ENCODE measurements at regions not wholly inside any gene's neighbourhood (a gene's known extent, or its start where the extent isn't known, plus 50 kb on each side); places are given as distances from the start of the nearest gene placed in this dataset.

GRCh38 chr1:34532113-34532512 is 222.7 kb upstream of the GJB5 start:
- TF ChIP-seq INSM2 (tag by site-specific recombination; IDR thresholded peaks at IDR 0.05) (no peak), ZNF324 (tag by site-specific recombination; IDR thresholded peaks at IDR 0.05) (no peak), ZNF561 (tag by site-specific recombination; IDR thresholded peaks at IDR 0.05; ENCODE audit: borderline replicate concordance) (no peak), ZXDB (tag by site-specific recombination; IDR thresholded peaks at IDR 0.05) (no peak), ZBTB44 (tag by site-specific recombination; IDR thresholded peaks at IDR 0.05) (no peak), ZNF133 (tag by site-specific recombination; IDR thresholded peaks at IDR 0.05) (no peak), ZNF112 (tag by site-specific recombination; IDR thresholded peaks at IDR 0.05) (no peak), ZNF16 (tag by site-specific recombination; IDR thresholded peaks at IDR 0.05; ENCODE audit: low read depth) (no peak), ZNF549 (tag by site-specific recombination; IDR thresholded peaks at IDR 0.05) (no peak), ELK4 (IDR thresholded peaks at IDR 0.05; ENCODE audit: borderline replicate concordance, low read depth, low read length) (no peak)
- POLR2A ChIA-PET, result no interaction called here
- CTCF ChIA-PET, result no interaction called here

GRCh38 chr1:34538481-34538880 is 216.4 kb upstream of the GJB5 start:
- Histone ChIP-seq H3K9me3 (ENCODE audit: control insufficient read depth, insufficient read depth, low read depth, low read length) (no peaks in the 10 kb centered on the region), H3K4me1 (ENCODE audit: control insufficient read depth, insufficient read depth, low read length) (no peaks in the 10 kb centered on the region), H3K4me3 (ENCODE audit: low read depth, low read length) (no peak overlapping the region), H3K36me3 (ENCODE audit: control insufficient read depth in 2 of 2, insufficient read depth in 1 of 2, low read length in 2 of 2) (no peaks in the 10 kb centered on the region), H3K27ac (ENCODE audit: extremely low read depth, low read depth, low read length) (no peak overlapping the region)
- ChIA-PET POLR2A (no interaction called here), CTCF (interaction anchor here (0.7 to 1.4 kb wide), 2 partner anchors 76 to 855 kb away, joined by 3 read pairs; no protein-coding TSS in a partner anchor)
- no peak for TF ChIP-seq ZNF174 (tag by site-specific recombination; IDR thresholded peaks at IDR 0.05)
- TF ChIP-seq ZNF26 (tag by site-specific recombination; IDR thresholded peaks at IDR 0.05), result no peak
- TF ChIP-seq ZNF776 (tag by site-specific recombination; IDR thresholded peaks at IDR 0.05; ENCODE audit: borderline replicate concordance), result no peak
- TF ChIP-seq ZNF707 (tag by site-specific recombination; IDR thresholded peaks at IDR 0.05), result no peak
- no peak for TF ChIP-seq ZFHX2 (tag by site-specific recombination; conservative IDR thresholded peaks at IDR 0.05)
- no peak for TF ChIP-seq ZNF549 (tag by site-specific recombination; IDR thresholded peaks at IDR 0.05)
- no peak for TF ChIP-seq TRIM28 (IDR thresholded peaks at IDR 0.05; ENCODE audit: borderline replicate concordance, low read length)
- no peak for TF ChIP-seq ZNF513 (tag by site-specific recombination; IDR thresholded peaks at IDR 0.05)
- no peak for TF ChIP-seq ZNF335 (tag by site-specific recombination; conservative IDR thresholded peaks at IDR 0.05)
- TF ChIP-seq TCF7L2 (IDR thresholded peaks at IDR 0.05; ENCODE audit: borderline replicate concordance, low read depth, low read length), result no peak
- TF ChIP-seq ZSCAN23 (tag by site-specific recombination; IDR thresholded peaks at IDR 0.05), result no peak
- TF ChIP-seq ZNF140 (tag by site-specific recombination; IDR thresholded peaks at IDR 0.05), result no peak
- TF ChIP-seq ZSCAN5A (tag by site-specific recombination; IDR thresholded peaks at IDR 0.05), result no peak
- TF ChIP-seq KLF1 (tag by site-specific recombination; IDR thresholded peaks at IDR 0.05), result no peak

More at GRCh38 chr1:34532113-34532512, 222.7 kb upstream of the GJB5 start:
- Histone ChIP-seq H3K27ac (ENCODE audit: extremely low read depth, low read depth, low read length) (no peak overlapping the region), H3K36me3 (ENCODE audit: control insufficient read depth in 2 of 2, insufficient read depth in 1 of 2, low read length in 2 of 2) (no peaks in the 10 kb centered on the region), H3K4me3 (ENCODE audit: low read depth, low read length) (no peak overlapping the region), H3K9me3 (ENCODE audit: control insufficient read depth, insufficient read depth, low read depth, low read length) (no peaks in the 10 kb centered on the region), H3K4me1 (ENCODE audit: control insufficient read depth, insufficient read depth, low read length) (no peaks in the 10 kb centered on the region)
